IPS-NIHi7 (cell line): ENCODE measurements at regions not wholly inside any gene's neighbourhood (a gene's known extent, or its start where the extent isn't known, plus 50 kb on each side); places are given as distances from the start of the nearest gene placed in this dataset.
"Not testable (repeated sequence)": the region's sequence is repeated elsewhere in the genome, so short reads cannot be mapped to it uniquely, and the experiment has no call there.

ENCODE experiments used
- DNase-seq: peaks from one replicate; pipeline ENCODE4 v3.0.0; 2012; ENCODE audit warnings: mixed read lengths; ENCODE audit errors: extremely low spot score

- no peak for DNase-seq
These were observed 432.3 kb upstream of the HS3ST1 start for GRCh38 chr4:11860996-11861395.

GRCh38 chr4:11857881-11858280 is 429.2 kb upstream of the HS3ST1 start:
- DNase-seq: no peak

GRCh38 chr4:11847167-11847566 is 418.5 kb upstream of the HS3ST1 start:
- no peak for DNase-seq

- no peak for DNase-seq
These were observed 415.2 kb upstream of the HS3ST1 start for GRCh38 chr4:11843927-11844326.

GRCh38 chr4:11843340-11843739 is 414.6 kb upstream of the HS3ST1 start:
- no peak for DNase-seq

- no peak for DNase-seq
These were observed 414.0 kb upstream of the HS3ST1 start for GRCh38 chr4:11842620-11843263.

GRCh38 chr4:11839889-11840288 is 411.2 kb upstream of the HS3ST1 start:
- no peak for DNase-seq

GRCh38 chr4:11831739-11832138 is 403.0 kb upstream of the HS3ST1 start:
- no peak for DNase-seq

- DNase-seq: no peak
These were observed 395.9 kb upstream of the HS3ST1 start for GRCh38 chr4:11824566-11824965.

- no peak for DNase-seq
These were observed 393.2 kb upstream of the HS3ST1 start for GRCh38 chr4:11821772-11822430.

- no peak for DNase-seq
These were observed 388.4 kb upstream of the HS3ST1 start for GRCh38 chr4:11817088-11817487.

GRCh38 chr4:11814758-11815157 is 386.1 kb upstream of the HS3ST1 start:
- no peak for DNase-seq

GRCh38 chr4:11813951-11814446 is 385.3 kb upstream of the HS3ST1 start:
- DNase-seq: no peak

- DNase-seq: not testable (repeated sequence)
These were observed 382.8 kb upstream of the HS3ST1 start for GRCh38 chr4:11811521-11811920.

GRCh38 chr4:11805842-11806241 is 377.1 kb upstream of the HS3ST1 start:
- DNase-seq: no peak

GRCh38 chr4:11801466-11802446 is 373.1 kb upstream of the HS3ST1 start:
- DNase-seq: no peak

GRCh38 chr4:11799196-11799595 is 370.5 kb upstream of the HS3ST1 start:
- no peak for DNase-seq

GRCh38 chr4:11791797-11792196 is 363.1 kb upstream of the HS3ST1 start:
- DNase-seq: no peak

GRCh38 chr4:11790230-11790629 is 361.5 kb upstream of the HS3ST1 start:
- no peak for DNase-seq

GRCh38 chr4:11783588-11783987 is 354.9 kb upstream of the HS3ST1 start:
- no peak for DNase-seq

- no peak for DNase-seq
These were observed 354.2 kb upstream of the HS3ST1 start for GRCh38 chr4:11782859-11783258.

GRCh38 chr4:11777447-11777846 is 348.8 kb upstream of the HS3ST1 start:
- DNase-seq: no peak
